HCT116 (cell line): ENCODE measurements at regions not wholly inside any gene's neighbourhood (a gene's known extent, or its start where the extent isn't known, plus 50 kb on each side); places are given as distances from the start of the nearest gene placed in this dataset.

ENCODE experiments used
- ATAC-seq: fragments of 200-7000 bp; cut with Tn5 transposase; 2 replicates; pipeline ENCODE4 v1.9.1; 2020; ENCODE audit warnings: mild to moderate bottlenecking, moderate library complexity
- BruUV-seq: library from RNA; stranded (reverse); fragments of 400-500 nt; replicated peaks from 2 replicates; lab custom pipeline; 2021; lab: Mats Ljungman, UMichigan
- CTCF ChIA-PET: fragments of 300-600 bp; sonication (Branson Sonifier 250); formaldehyde crosslinking; loops from one replicate; lab custom pipeline; 2021; ENCODE audit warnings: antibody characterized with exemption; lab: Charles Lee
- POLR2A ChIA-PET: fragments of 300-600, 350-600 bp; sonication (Branson Sonifier 250); formaldehyde crosslinking; loops from one replicate; lab custom pipeline; 2021; ENCODE audit warnings: antibody characterized with exemption; lab: Charles Lee
- RAD21 ChIA-PET, 2 experiments: fragments of 300-600 bp; sonication (Branson Sonifier 250); formaldehyde crosslinking; loops; one replicate each; lab custom pipeline; 2023; ENCODE audit warnings: low total read pairs in 2 of 2; ENCODE audit not compliant: uncharacterized antibody in 2 of 2, unreplicated experiment in 2 of 2, low non-redundant PET in 1 of 2; lab: Charles Lee
- DNase-seq: peaks from one replicate; pipeline ENCODE4 v3.0.0-alpha.2; 2010; ENCODE audit warnings: low read depth, low spot score
- H2AFZ ChIP-seq: fragments of 200-600 bp; shearing (Covaris generic), sonication (generic); 2 replicates; pipeline ENCODE4 v1.6.1; 2017; ENCODE audit warnings: low read depth, mixed run types, mixed read lengths, antibody characterized with exemption, low read length; ENCODE audit not compliant: poor library complexity, severe bottlenecking
- H3K27ac ChIP-seq: 2 replicates; pipeline ENCODE4 v1.5.1; 2012; ENCODE audit warnings: low read depth, low read length
- H3K27me3 ChIP-seq: fragments of 200-600 bp; sonication (generic); 2 replicates; pipeline ENCODE4 v1.6.1; 2016; ENCODE audit warnings: mixed run types, low read length, mixed read lengths; ENCODE audit not compliant: insufficient read depth
- H3K36me3 ChIP-seq, 2 experiments: fragments of 200-500 bp in 1 of 2; fragments of 200-600 bp in 1 of 2; sonication (Bioruptor generic) in 1 of 2; sonication (generic) in 1 of 2; 2 replicates each; pipeline versions ENCODE4 v1.5.1 to v1.6.1; 2014 to 2016; ENCODE audit warnings: low read length in 2 of 2, inconsistent platforms in 1 of 2, mixed read lengths in 1 of 2, mixed run types in 1 of 2; ENCODE audit not compliant: insufficient read depth in 2 of 2, control insufficient read depth in 1 of 2
- H3K4me1 ChIP-seq, 2 experiments: fragments of 200-600 bp in 1 of 2; sonication (generic) in 1 of 2; 2 replicates each; pipeline versions ENCODE4 v1.5.1 to v1.6.1; 2012 to 2017; ENCODE audit warnings: low read length in 2 of 2, inconsistent platforms in 1 of 2, mild to moderate bottlenecking in 1 of 2, mixed read lengths in 1 of 2, mixed run types in 1 of 2, moderate library complexity in 1 of 2; ENCODE audit not compliant: insufficient read depth in 2 of 2, control insufficient read depth in 1 of 2
- H3K4me2 ChIP-seq: fragments of 200-600 bp; sonication (generic); 2 replicates; pipeline ENCODE4 v1.6.1; 2017; ENCODE audit warnings: mixed run types, low read length, mixed read lengths
- H3K4me3 ChIP-seq, 2 experiments: fragments of 200-600 bp in 1 of 2; sonication (generic) in 1 of 2; replicated peaks in 1 of 2; 2 replicates each; pipeline ENCODE4 v1.5.1; 2011 to 2016; ENCODE audit warnings: low read length in 2 of 2, control low read depth in 1 of 2, low read depth in 1 of 2, mild to moderate bottlenecking in 1 of 2, mixed read lengths in 1 of 2, mixed run types in 1 of 2
- H3K79me2 ChIP-seq: fragments of 200-600 bp; sonication (generic); 2 replicates; pipeline ENCODE4 v1.6.1; 2017; ENCODE audit warnings: mild to moderate bottlenecking, mixed run types, low read length, moderate library complexity, mixed read lengths; ENCODE audit not compliant: insufficient read depth
- H3K9ac ChIP-seq: fragments of 200-600 bp; sonication (generic); 2 replicates; pipeline ENCODE4 v1.6.1; 2016; ENCODE audit warnings: low read length, mixed read lengths
- H3K9me2 ChIP-seq: fragments of 200-600 bp; sonication (generic), shearing (Covaris generic); 2 replicates; pipeline ENCODE4 v1.6.1; 2017; ENCODE audit warnings: mixed run types, mild to moderate bottlenecking, moderate library complexity; ENCODE audit not compliant: insufficient read depth
- H3K9me3 ChIP-seq, 2 experiments: fragments of 200-500 bp in 1 of 2; fragments of 200-600 bp in 1 of 2; sonication (Bioruptor generic) in 1 of 2; sonication (generic) in 1 of 2; 2 replicates each; pipeline ENCODE4 v1.6.1; 2014 to 2017; ENCODE audit warnings: low read length in 2 of 2, mixed read lengths in 2 of 2, inconsistent platforms in 1 of 2, low read depth in 1 of 2, mild to moderate bottlenecking in 1 of 2, mixed run types in 1 of 2, moderate library complexity in 1 of 2; ENCODE audit not compliant: control insufficient read depth in 1 of 2, insufficient read depth in 1 of 2
- H4K20me1 ChIP-seq: fragments of 200-600 bp; sonication (generic), shearing (Covaris generic); 2 replicates; pipeline ENCODE4 v1.6.1; 2017; ENCODE audit warnings: mixed run types, mild to moderate bottlenecking, moderate library complexity; ENCODE audit not compliant: insufficient read depth
- ATF3 ChIP-seq: IDR thresholded peaks from 2 replicates; pipeline ENCODE4 v1.6.1; 2012
- CTCF ChIP-seq, 3 experiments: fragments of 200-600 bp in 1 of 3; sonication (generic) in 1 of 3; IDR thresholded peaks in 2 of 3; conservative IDR thresholded peaks in 1 of 3; 2 replicates each; pipeline ENCODE4 v1.5.1; 2012 to 2017; ENCODE audit warnings: low read depth in 2 of 3, low read length in 2 of 3, antibody characterized with exemption in 1 of 3, borderline replicate concordance in 1 of 3, control low read depth in 1 of 3, mild to moderate bottlenecking in 1 of 3, mixed read lengths in 1 of 3, mixed run types in 1 of 3, moderate library complexity in 1 of 3; ENCODE audit not compliant: insufficient read depth in 1 of 3
- EGR1 ChIP-seq: IDR thresholded peaks from 2 replicates; pipeline ENCODE4 v1.6.1; 2012; ENCODE audit warnings: low read depth
- ELF1 ChIP-seq: IDR thresholded peaks from 2 replicates; pipeline ENCODE4 v1.6.1; 2012; ENCODE audit warnings: low read depth, borderline replicate concordance
- EZH2 ChIP-seq: fragments of 200-600 bp; sonication (generic); IDR thresholded peaks from 2 replicates; pipeline ENCODE4 v1.6.1; 2017; ENCODE audit warnings: antibody characterized with exemption, mixed run types
- FOSL1 ChIP-seq: IDR thresholded peaks from 2 replicates; pipeline ENCODE4 v1.6.1; 2012; ENCODE audit warnings: low read depth
- POLR2AphosphoS5 ChIP-seq: IDR thresholded peaks from 2 replicates; pipeline ENCODE4 v1.6.1; 2011; ENCODE audit warnings: mild to moderate bottlenecking, low read depth, low read length, moderate library complexity
- RAD21 ChIP-seq: IDR thresholded peaks from 2 replicates; pipeline ENCODE4 v1.6.1; 2012; ENCODE audit warnings: low read depth, mild to moderate bottlenecking
- SIN3A ChIP-seq: IDR thresholded peaks from 2 replicates; pipeline ENCODE4 v1.6.1; 2012; ENCODE audit warnings: low read depth
- SRF ChIP-seq: IDR thresholded peaks from 2 replicates; pipeline ENCODE4 v1.6.1; 2012; ENCODE audit warnings: low read depth
- ZFX ChIP-seq: fragments of 450-650 bp; IDR thresholded peaks from 2 replicates; pipeline ENCODE4 v1.6.1; 2017
- intact Hi-C: fragments of 100-400 bp; cut with micrococcal nuclease; formaldehyde crosslinking; loops from 2 replicates; pipeline ENCODE4 v1.10.0; 2022

DNA sequence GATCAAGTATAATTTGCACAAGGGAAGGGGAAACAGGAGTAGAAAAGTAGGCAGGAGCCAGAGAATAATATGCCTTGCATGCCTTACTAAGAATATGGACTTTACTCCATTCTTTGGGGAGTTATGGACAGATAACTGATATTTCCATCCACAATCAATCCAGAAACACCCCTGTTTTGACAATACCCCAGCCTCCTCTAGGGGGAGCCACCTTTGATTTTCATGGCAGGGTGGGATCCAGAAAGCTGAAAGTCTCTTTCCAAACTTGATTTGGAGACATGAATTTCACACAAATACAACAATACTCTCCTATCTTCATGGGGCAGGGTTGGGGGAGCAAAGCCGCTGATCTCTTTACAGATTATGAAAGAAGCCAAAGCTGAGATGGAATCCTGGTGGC, 404.1 kb downstream of the FOXA2 start:
- Histone ChIP-seq H3K79me2 (no peaks in the 10 kb centered on the region), H3K9me2 (no peaks in the 10 kb centered on the region), H4K20me1 (no peaks in the 10 kb centered on the region), H3K4me1 (no peaks in the 10 kb centered on the region), H3K36me3 (no peaks in the 10 kb centered on the region), H3K4me2 (no peak overlapping the region), H3K9me3 (peaks cover 0 to 4% of the 10 kb centered on the region in 2 experiments; a peak in 1 of 4 replicates), H3K27ac (no peak overlapping the region)
- BruUV-seq, result no TSS peak
- intact Hi-C loops, result no loop called here
- ATAC-seq, result no peak
- DNase-seq, result no peak
- ChIA-PET RAD21 (no interaction called here), POLR2A (no interaction called here)
- TF ChIP-seq SIN3A (no peak), CTCF (IDR thresholded peaks at IDR 0.05 in 2 of 3, conservative IDR thresholded peaks at IDR 0.05 in 1 of 3; ENCODE audit: borderline replicate concordance in 1 of 3, insufficient read depth in 1 of 3, low read depth in 2 of 3, low read length in 2 of 3) (peak in 2 of 3 experiments; percentile 40 to 49; a peak in 4 of 6 replicates), ATF3 (no peak)
- TF ChIP-seq, all 23 proteins: peak for 1
- H2AFZ ChIP-seq, result no peak overlapping the region
- H3K4me3 ChIP-seq, result no peak overlapping the region
- H3K27me3 ChIP-seq, result no peaks in the 10 kb centered on the region
- CTCF ChIA-PET, result no interaction called here
- H3K9ac ChIP-seq, result no peak overlapping the region

GRCh38 chr20:22160101-22160652, 424.2 kb downstream of the FOXA2 start:
- no TSS peak for BruUV-seq
- Histone ChIP-seq H3K9ac (no peak overlapping the region), H3K27ac (no peak overlapping the region), H3K9me2 (no peaks in the 10 kb centered on the region), H2AFZ (no peak overlapping the region), H3K36me3 (no peaks in the 10 kb centered on the region), H3K4me3 (no peak overlapping the region), H3K27me3 (no peaks in the 10 kb centered on the region), H3K4me2 (no peak overlapping the region), H3K9me3 (peaks cover 0 to 12% of the 10 kb centered on the region in 2 experiments; a peak in 2 of 4 replicates), H3K79me2 (no peaks in the 10 kb centered on the region), H3K4me1 (no peaks in the 10 kb centered on the region), H4K20me1 (no peaks in the 10 kb centered on the region)
- CTCF ChIA-PET, result no interaction called here
- DNase-seq, result no peak
- POLR2A ChIA-PET, result no interaction called here
- intact Hi-C loops, result no loop called here
- RAD21 ChIA-PET, result no interaction called here
- no peak for ATAC-seq
- TF ChIP-seq POLR2AphosphoS5 (no peak), ATF3 (no peak), EGR1 (no peak), EZH2 (no peak), RAD21 (no peak), ELF1 (no peak), SRF (no peak), SIN3A (no peak), ZFX (no peak), FOSL1 (no peak)
